ENCODE measurements at regions not wholly inside any gene's neighbourhood (a gene's known extent, or its start where the extent isn't known, plus 50 kb on each side); places are given as distances from the start of the nearest gene placed in this dataset.

- H3K4me3 ChIP-seq = no peak overlapping the region
- DNase-seq (ENCODE audit: low spot score) = no peak
- H3K36me3 ChIP-seq (replicated peaks; ENCODE audit: insufficient read depth, low read depth) = no peaks in the 10 kb centered on the region
- H2AFZ ChIP-seq = no peak overlapping the region
- H3K4me1 ChIP-seq (ENCODE audit: insufficient read depth) = no peaks in the 10 kb centered on the region
- no peaks in the 10 kb centered on the region for H4K20me1 ChIP-seq (ENCODE audit: insufficient read depth, poor library complexity, severe bottlenecking)
- H3K27ac ChIP-seq = no peak overlapping the region
- no peak overlapping the region for H3K4me2 ChIP-seq
- no peaks in the 10 kb centered on the region for H3K27me3 ChIP-seq
- no peaks in the 10 kb centered on the region for H3K9me3 ChIP-seq (ENCODE audit: low read depth)
- H3K79me2 ChIP-seq = no peaks in the 10 kb centered on the region
- 88% methylated on average over 4 of the region's 4 CpGs for WGBS (ENCODE audit: low lambda C conversion rate, missing lambda C conversion rate)
- TF ChIP-seq EZH2phosphoT487 (IDR thresholded peaks at IDR 0.05; ENCODE audit: low read depth, severe bottlenecking, unreplicated experiment) (no peak), EZH2 (IDR thresholded peaks at IDR 0.05; ENCODE audit: borderline replicate concordance) (no peak), CTCF (IDR thresholded peaks at IDR 0.05; ENCODE audit: poor library complexity) (no peak)
- no peaks in the 10 kb centered on the region for H3K9me2 ChIP-seq (replicated peaks; ENCODE audit: insufficient read depth)
Observed at GRCh38 chr13:87089391-87089790, 581.8 kb upstream of the SLITRK5 start.

- Histone ChIP-seq H3K4me1 (ENCODE audit: insufficient read depth) (no peaks in the 10 kb centered on the region), H3K4me2 (no peak overlapping the region), H2AFZ (no peak overlapping the region), H3K9me3 (ENCODE audit: low read depth) (no peaks in the 10 kb centered on the region), H3K27me3 (no peaks in the 10 kb centered on the region), H3K27ac (no peak overlapping the region), H3K4me3 (no peak overlapping the region), H3K36me3 (replicated peaks; ENCODE audit: insufficient read depth, low read depth) (no peaks in the 10 kb centered on the region), H3K9me2 (replicated peaks; ENCODE audit: insufficient read depth) (no peaks in the 10 kb centered on the region), H4K20me1 (ENCODE audit: insufficient read depth, poor library complexity, severe bottlenecking) (no peaks in the 10 kb centered on the region), H3K79me2 (no peaks in the 10 kb centered on the region)
- TF ChIP-seq CTCF (IDR thresholded peaks at IDR 0.05; ENCODE audit: poor library complexity) (no peak), EZH2phosphoT487 (IDR thresholded peaks at IDR 0.05; ENCODE audit: low read depth, severe bottlenecking, unreplicated experiment) (no peak), EZH2 (IDR thresholded peaks at IDR 0.05; ENCODE audit: borderline replicate concordance) (no peak)
- WGBS (ENCODE audit: low lambda C conversion rate, missing lambda C conversion rate) = 81% methylated on average over 2 of the region's 2 CpGs
- no peak for DNase-seq (ENCODE audit: low spot score)
Observed at GRCh38 chr13:87093399-87093798, 577.8 kb upstream of the SLITRK5 start.

- 50% methylated on average over 3 of the region's 3 CpGs for WGBS (ENCODE audit: low lambda C conversion rate, missing lambda C conversion rate)
- Histone ChIP-seq H3K9me3 (ENCODE audit: low read depth) (no peaks in the 10 kb centered on the region), H3K36me3 (replicated peaks; ENCODE audit: insufficient read depth, low read depth) (no peaks in the 10 kb centered on the region), H3K79me2 (no peaks in the 10 kb centered on the region), H3K4me2 (no peak overlapping the region), H2AFZ (no peak overlapping the region), H4K20me1 (ENCODE audit: insufficient read depth, poor library complexity, severe bottlenecking) (no peaks in the 10 kb centered on the region), H3K9me2 (replicated peaks; ENCODE audit: insufficient read depth) (no peaks in the 10 kb centered on the region), H3K27ac (no peak overlapping the region), H3K4me3 (no peak overlapping the region), H3K4me1 (ENCODE audit: insufficient read depth) (no peaks in the 10 kb centered on the region), H3K27me3 (no peaks in the 10 kb centered on the region)
- TF ChIP-seq EZH2 (IDR thresholded peaks at IDR 0.05; ENCODE audit: borderline replicate concordance) = no peak
- TF ChIP-seq CTCF (IDR thresholded peaks at IDR 0.05; ENCODE audit: poor library complexity) = no peak
- no peak for TF ChIP-seq EZH2phosphoT487 (IDR thresholded peaks at IDR 0.05; ENCODE audit: low read depth, severe bottlenecking, unreplicated experiment)
- no peak for DNase-seq (ENCODE audit: low spot score)
Observed at GRCh38 chr13:87094646-87095045, 576.5 kb upstream of the SLITRK5 start.

GRCh38 chr13:87100431-87100830 is 570.7 kb upstream of the SLITRK5 start:
- no peak for DNase-seq (ENCODE audit: low spot score)
- H3K9me3 ChIP-seq (ENCODE audit: low read depth) = no peaks in the 10 kb centered on the region
- H3K27me3 ChIP-seq = no peaks in the 10 kb centered on the region
- no peaks in the 10 kb centered on the region for H3K79me2 ChIP-seq
- no peaks in the 10 kb centered on the region for H3K9me2 ChIP-seq (replicated peaks; ENCODE audit: insufficient read depth)
- 91% methylated on average over 5 of the region's 5 CpGs for WGBS (ENCODE audit: low lambda C conversion rate, missing lambda C conversion rate)
- no peak overlapping the region for H3K4me2 ChIP-seq
- H3K27ac ChIP-seq = no peak overlapping the region
- H3K4me1 ChIP-seq (ENCODE audit: insufficient read depth) = no peaks in the 10 kb centered on the region
- no peak overlapping the region for H3K4me3 ChIP-seq
- no peaks in the 10 kb centered on the region for H3K36me3 ChIP-seq (replicated peaks; ENCODE audit: insufficient read depth, low read depth)
- no peak overlapping the region for H2AFZ ChIP-seq
- TF ChIP-seq EZH2 (IDR thresholded peaks at IDR 0.05; ENCODE audit: borderline replicate concordance) (no peak), EZH2phosphoT487 (IDR thresholded peaks at IDR 0.05; ENCODE audit: low read depth, severe bottlenecking, unreplicated experiment) (no peak), CTCF (IDR thresholded peaks at IDR 0.05; ENCODE audit: poor library complexity) (no peak)
- H4K20me1 ChIP-seq (ENCODE audit: insufficient read depth, poor library complexity, severe bottlenecking) = no peaks in the 10 kb centered on the region

All from hepatocyte (in vitro differentiated cells).